ENCODE measurements at regions not wholly inside any gene's neighbourhood (a gene's known extent, or its start where the extent isn't known, plus 50 kb on each side); places are given as distances from the start of the nearest gene placed in this dataset.

DNA sequence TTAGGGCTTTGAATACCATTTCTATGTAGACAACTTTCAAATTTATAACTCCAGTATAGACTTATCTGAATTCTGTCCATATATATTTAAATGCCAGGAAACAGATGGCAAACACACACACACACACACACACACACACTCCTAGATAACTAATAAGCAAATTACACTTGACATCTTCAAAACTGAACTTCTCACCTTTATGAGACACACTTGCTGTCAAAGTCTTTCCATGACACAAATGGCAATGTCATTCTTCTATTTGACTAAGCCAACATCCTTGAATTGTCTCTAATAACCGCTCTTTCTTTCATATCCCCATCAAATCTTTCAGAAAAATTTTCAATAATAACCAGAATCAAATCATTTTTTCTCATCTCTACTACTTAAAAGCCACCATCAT, 402.4 kb downstream of the PCDH18 start:
- Histone ChIP-seq H3K4me3 (replicated peaks in 1 of 2; ENCODE audit: low read depth in 1 of 2, low read length in 2 of 2) (no peak overlapping the region), H3K79me2 (ENCODE audit: insufficient read depth, low read length) (no peaks in the 10 kb centered on the region), H3K27ac (ENCODE audit: low read depth, low read length) (no peak overlapping the region), H3K4me1 (ENCODE audit: control insufficient read depth in 1 of 2, insufficient read depth in 2 of 2, low read length in 2 of 2) (no peaks in the 10 kb centered on the region), H3K27me3 (ENCODE audit: insufficient read depth, low read length) (no peaks in the 10 kb centered on the region), H3K9ac (ENCODE audit: low read length) (no peak overlapping the region), H3K9me2 (ENCODE audit: insufficient read depth) (no peaks in the 10 kb centered on the region), H4K20me1 (ENCODE audit: insufficient read depth) (no peaks in the 10 kb centered on the region), H3K36me3 (ENCODE audit: control insufficient read depth in 1 of 2, insufficient read depth in 2 of 2, low read length in 2 of 2) (no peaks in the 10 kb centered on the region), H3K9me3 (ENCODE audit: control insufficient read depth in 1 of 2, insufficient read depth in 1 of 2, low read depth in 1 of 2, low read length in 2 of 2) (no peaks in the 10 kb centered on the region), H2AFZ (ENCODE audit: low read depth, low read length, poor library complexity, severe bottlenecking) (no peak overlapping the region), H3K4me2 (ENCODE audit: low read length) (no peak overlapping the region)
- RAD21 ChIA-PET (ENCODE audit: low non-redundant PET in 1 of 2, low total read pairs in 2 of 2, uncharacterized antibody in 2 of 2, unreplicated experiment in 2 of 2) = no interaction called here
- no peak for TF ChIP-seq SRF (IDR thresholded peaks at IDR 0.05; ENCODE audit: low read depth)
- no peak for TF ChIP-seq ATF3 (IDR thresholded peaks at IDR 0.05)
- no peak for TF ChIP-seq POLR2A (IDR thresholded peaks at IDR 0.05; ENCODE audit: borderline replicate concordance, extremely low read depth, insufficient read depth, insufficient read length)
- TF ChIP-seq EZH2phosphoT487 (IDR thresholded peaks at IDR 0.05; ENCODE audit: borderline replicate concordance) = no peak
- no peak for TF ChIP-seq SIN3A (IDR thresholded peaks at IDR 0.05; ENCODE audit: low read depth)
- TF ChIP-seq EGR1 (IDR thresholded peaks at IDR 0.05; ENCODE audit: low read depth) = no peak
- no peak for TF ChIP-seq CBX3 (IDR thresholded peaks at IDR 0.05; ENCODE audit: low read depth)
- TF ChIP-seq, protein P1, sequence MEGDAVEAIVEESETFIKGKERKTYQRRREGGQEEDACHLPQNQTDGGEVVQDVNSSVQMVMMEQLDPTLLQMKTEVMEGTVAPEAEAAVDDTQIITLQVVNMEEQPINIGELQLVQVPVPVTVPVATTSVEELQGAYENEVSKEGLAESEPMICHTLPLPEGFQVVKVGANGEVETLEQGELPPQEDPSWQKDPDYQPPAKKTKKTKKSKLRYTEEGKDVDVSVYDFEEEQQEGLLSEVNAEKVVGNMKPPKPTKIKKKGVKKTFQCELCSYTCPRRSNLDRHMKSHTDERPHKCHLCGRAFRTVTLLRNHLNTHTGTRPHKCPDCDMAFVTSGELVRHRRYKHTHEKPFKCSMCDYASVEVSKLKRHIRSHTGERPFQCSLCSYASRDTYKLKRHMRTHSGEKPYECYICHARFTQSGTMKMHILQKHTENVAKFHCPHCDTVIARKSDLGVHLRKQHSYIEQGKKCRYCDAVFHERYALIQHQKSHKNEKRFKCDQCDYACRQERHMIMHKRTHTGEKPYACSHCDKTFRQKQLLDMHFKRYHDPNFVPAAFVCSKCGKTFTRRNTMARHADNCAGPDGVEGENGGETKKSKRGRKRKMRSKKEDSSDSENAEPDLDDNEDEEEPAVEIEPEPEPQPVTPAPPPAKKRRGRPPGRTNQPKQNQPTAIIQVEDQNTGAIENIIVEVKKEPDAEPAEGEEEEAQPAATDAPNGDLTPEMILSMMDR (IDR thresholded peaks at IDR 0.05 in 2 of 3, conservative IDR thresholded peaks at IDR 0.05 in 1 of 3; ENCODE audit: borderline replicate concordance in 1 of 3, insufficient read depth in 1 of 3, low read depth in 2 of 3, low read length in 2 of 3) = no peak
- TF ChIP-seq ZBTB33 (IDR thresholded peaks at IDR 0.05; ENCODE audit: extremely low read depth, insufficient replicate concordance, low read length) = no peak
- no peak for TF ChIP-seq ZNF274 (IDR thresholded peaks at IDR 0.05; ENCODE audit: low read depth, low read length)
- TF ChIP-seq RAD21 (IDR thresholded peaks at IDR 0.05; ENCODE audit: low read depth) = no peak
- no peak for TF ChIP-seq ELF1 (IDR thresholded peaks at IDR 0.05; ENCODE audit: borderline replicate concordance, low read depth)
- no peak for TF ChIP-seq JUND (IDR thresholded peaks at IDR 0.05)
- TF ChIP-seq SP1 (IDR thresholded peaks at IDR 0.05; ENCODE audit: low read depth) = no peak
- TF ChIP-seq TCF7L2 (IDR thresholded peaks at IDR 0.05; ENCODE audit: borderline replicate concordance, extremely low read depth, insufficient read depth, insufficient read length) = no peak
- TF ChIP-seq, protein P2, sequence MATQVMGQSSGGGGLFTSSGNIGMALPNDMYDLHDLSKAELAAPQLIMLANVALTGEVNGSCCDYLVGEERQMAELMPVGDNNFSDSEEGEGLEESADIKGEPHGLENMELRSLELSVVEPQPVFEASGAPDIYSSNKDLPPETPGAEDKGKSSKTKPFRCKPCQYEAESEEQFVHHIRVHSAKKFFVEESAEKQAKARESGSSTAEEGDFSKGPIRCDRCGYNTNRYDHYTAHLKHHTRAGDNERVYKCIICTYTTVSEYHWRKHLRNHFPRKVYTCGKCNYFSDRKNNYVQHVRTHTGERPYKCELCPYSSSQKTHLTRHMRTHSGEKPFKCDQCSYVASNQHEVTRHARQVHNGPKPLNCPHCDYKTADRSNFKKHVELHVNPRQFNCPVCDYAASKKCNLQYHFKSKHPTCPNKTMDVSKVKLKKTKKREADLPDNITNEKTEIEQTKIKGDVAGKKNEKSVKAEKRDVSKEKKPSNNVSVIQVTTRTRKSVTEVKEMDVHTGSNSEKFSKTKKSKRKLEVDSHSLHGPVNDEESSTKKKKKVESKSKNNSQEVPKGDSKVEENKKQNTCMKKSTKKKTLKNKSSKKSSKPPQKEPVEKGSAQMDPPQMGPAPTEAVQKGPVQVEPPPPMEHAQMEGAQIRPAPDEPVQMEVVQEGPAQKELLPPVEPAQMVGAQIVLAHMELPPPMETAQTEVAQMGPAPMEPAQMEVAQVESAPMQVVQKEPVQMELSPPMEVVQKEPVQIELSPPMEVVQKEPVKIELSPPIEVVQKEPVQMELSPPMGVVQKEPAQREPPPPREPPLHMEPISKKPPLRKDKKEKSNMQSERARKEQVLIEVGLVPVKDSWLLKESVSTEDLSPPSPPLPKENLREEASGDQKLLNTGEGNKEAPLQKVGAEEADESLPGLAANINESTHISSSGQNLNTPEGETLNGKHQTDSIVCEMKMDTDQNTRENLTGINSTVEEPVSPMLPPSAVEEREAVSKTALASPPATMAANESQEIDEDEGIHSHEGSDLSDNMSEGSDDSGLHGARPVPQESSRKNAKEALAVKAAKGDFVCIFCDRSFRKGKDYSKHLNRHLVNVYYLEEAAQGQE (IDR thresholded peaks at IDR 0.05; ENCODE audit: low read depth) = no peak
- TF ChIP-seq FOSL1 (IDR thresholded peaks at IDR 0.05; ENCODE audit: low read depth) = no peak
- TF ChIP-seq, protein P3, sequence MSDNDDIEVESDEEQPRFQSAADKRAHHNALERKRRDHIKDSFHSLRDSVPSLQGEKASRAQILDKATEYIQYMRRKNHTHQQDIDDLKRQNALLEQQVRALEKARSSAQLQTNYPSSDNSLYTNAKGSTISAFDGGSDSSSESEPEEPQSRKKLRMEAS (IDR thresholded peaks at IDR 0.05) = no peak
- TF ChIP-seq YY1 (IDR thresholded peaks at IDR 0.05; ENCODE audit: extremely low read depth, insufficient replicate concordance, low read depth, low read length) = no peak
- no peak for TF ChIP-seq EZH2 (IDR thresholded peaks at IDR 0.05)
- no TSS peak for BruUV-seq (replicated peaks)
- intact Hi-C loops (cut with micrococcal nuclease) = loop anchor here (10.0 kb wide), 3 partner anchors 485 to 1555 kb away; no protein-coding TSS in a partner anchor
- POLR2A ChIA-PET = no interaction called here
- ATAC-seq (no peak), DNase-seq (ENCODE audit: low read depth, low spot score) (no peak)
- CTCF ChIA-PET = no interaction called here

Data from HCT116 (cell line).